SK-N-SH treated with all-trans-retinoic acid at 6 μM for 48 hours (cell line): ENCODE measurements at regions not wholly inside any gene's neighbourhood (a gene's known extent, or its start where the extent isn't known, plus 50 kb on each side); places are given as distances from the start of the nearest gene placed in this dataset.

ENCODE experiments used
- ATAC-seq: fragments of 200-7000 bp; cut with Tn5 transposase; 3 replicates; pipeline ENCODE4 v1.9.1; 2020; ENCODE audit warnings: mild to moderate bottlenecking, moderate library complexity
- ARNTL ChIP-seq: fragments of 450-650 bp; formaldehyde crosslinking; IDR thresholded peaks from 2 replicates; pipeline ENCODE4 v1.5.0; 2020; ENCODE audit warnings: low read depth, mild to moderate bottlenecking, moderate library complexity, borderline replicate concordance
- BACH2 ChIP-seq: fragments of 250-450 bp; sonication (Bioruptor Pico); IDR thresholded peaks from 2 replicates; pipeline ENCODE4 v1.9.0; 2021; ENCODE audit warnings: mild to moderate bottlenecking, borderline replicate concordance
- CSDC2 ChIP-seq: fragments of 250-450 bp; sonication (Bioruptor Pico); IDR thresholded peaks from 2 replicates; pipeline ENCODE4 v1.5.0; 2020; ENCODE audit warnings: mild to moderate bottlenecking, moderate library complexity
- CSRNP3 ChIP-seq: fragments of 250-450 bp; sonication (Bioruptor Pico); IDR thresholded peaks from 2 replicates; pipeline ENCODE4 v1.5.1; 2021; ENCODE audit warnings: mild to moderate bottlenecking, moderate library complexity
- GLIS3 ChIP-seq: fragments of 250-450 bp; sonication (Bioruptor Pico); IDR thresholded peaks from 2 replicates; pipeline ENCODE4 v1.5.0; 2020; ENCODE audit warnings: mild to moderate bottlenecking, moderate library complexity
- ISL1 ChIP-seq: fragments of 250-450 bp; sonication (Bioruptor Pico); IDR thresholded peaks from 2 replicates; pipeline ENCODE4 v2.1.2; 2022; ENCODE audit warnings: mild to moderate bottlenecking, moderate library complexity
- OSR1 ChIP-seq: fragments of 250-450 bp; sonication (Bioruptor Pico); IDR thresholded peaks from 2 replicates; pipeline ENCODE4 v1.8.0; 2022; ENCODE audit warnings: moderate library complexity, mild to moderate bottlenecking, inconsistent platforms
- POU6F1 ChIP-seq: fragments of 250-450 bp; sonication (Bioruptor Pico); IDR thresholded peaks from 2 replicates; pipeline ENCODE4 v1.8.0; 2021; ENCODE audit warnings: low read depth, mild to moderate bottlenecking, moderate library complexity, borderline replicate concordance
- PPARA ChIP-seq: fragments of 250-450 bp; sonication (Bioruptor Pico); IDR thresholded peaks from 2 replicates; pipeline ENCODE4 v1.5.0; 2020; ENCODE audit warnings: mild to moderate bottlenecking, borderline replicate concordance
- RARB ChIP-seq: fragments of 250-450 bp; sonication (Bioruptor Pico); IDR thresholded peaks from 2 replicates; pipeline ENCODE4 v1.8.0; 2021; ENCODE audit warnings: mild to moderate bottlenecking, moderate library complexity
- SNAI2 ChIP-seq: fragments of 250-450 bp; sonication (Bioruptor Pico); IDR thresholded peaks from 2 replicates; pipeline ENCODE4 v1.5.0; 2020; ENCODE audit warnings: mild to moderate bottlenecking, moderate library complexity
- TCF4 ChIP-seq: fragments of 250-450 bp; sonication (Bioruptor Pico); IDR thresholded peaks from 2 replicates; pipeline ENCODE4 v1.8.0; 2021; ENCODE audit warnings: mild to moderate bottlenecking, moderate library complexity, borderline replicate concordance
- TSHZ2 ChIP-seq: fragments of 250-450 bp; sonication (Bioruptor Pico); IDR thresholded peaks from 2 replicates; pipeline ENCODE4 v1.5.0; 2020; ENCODE audit warnings: mild to moderate bottlenecking, moderate library complexity
- ZC3H10 ChIP-seq: fragments of 250-450 bp; sonication (Bioruptor Pico); IDR thresholded peaks from 2 replicates; pipeline ENCODE4 v1.5.1; 2021; ENCODE audit warnings: mild to moderate bottlenecking, moderate library complexity
- ZFP3 ChIP-seq: fragments of 250-450 bp; sonication (Bioruptor Pico); IDR thresholded peaks from 2 replicates; pipeline ENCODE4 v1.5.0; 2020; ENCODE audit warnings: mild to moderate bottlenecking, moderate library complexity
- ZFP30 ChIP-seq: fragments of 450-650 bp; formaldehyde crosslinking; IDR thresholded peaks from 2 replicates; pipeline ENCODE4 v1.5.0; 2022; ENCODE audit warnings: mild to moderate bottlenecking, moderate library complexity
- ZNF565 ChIP-seq: fragments of 450-650 bp; formaldehyde crosslinking; conservative IDR thresholded peaks from 2 replicates; pipeline ENCODE4 v1.5.0; 2020; ENCODE audit warnings: low read depth, mild to moderate bottlenecking, moderate library complexity
- ZNF8 ChIP-seq: fragments of 450-650 bp; formaldehyde crosslinking; IDR thresholded peaks from 2 replicates; pipeline ENCODE4 v1.5.0; 2020; ENCODE audit warnings: mild to moderate bottlenecking, moderate library complexity

GRCh38 chr4:53793096-53793495 lies 201.8 kb upstream of the LNX1 start:
- TF ChIP-seq OSR1 (CRISPR knock-in tag) (no peak), ZNF8 (no peak), TSHZ2 (no peak)
- ATAC-seq = no peak

GRCh38 chr4:53790286-53790685 lies 199.0 kb upstream of the LNX1 start:
- no peak for TF ChIP-seq PPARA (CRISPR knock-in tag)
- TF ChIP-seq TSHZ2 = no peak
- no peak for TF ChIP-seq ZNF8
- TF ChIP-seq OSR1 (CRISPR knock-in tag) = no peak
- TF ChIP-seq ZFP3 = no peak
- no peak for TF ChIP-seq CSDC2 (CRISPR knock-in tag)
- TF ChIP-seq BACH2 (CRISPR knock-in tag) = no peak
- no peak for TF ChIP-seq SNAI2 (CRISPR knock-in tag)
- TF ChIP-seq GLIS3 (CRISPR knock-in tag) = no peak
- no peak for TF ChIP-seq ARNTL
- no peak for TF ChIP-seq RARB (CRISPR knock-in tag)
- no peak for TF ChIP-seq POU6F1
- no peak for TF ChIP-seq ZNF565
- TF ChIP-seq TCF4 (CRISPR knock-in tag) = no peak
- no peak for TF ChIP-seq ISL1 (CRISPR knock-in tag)
- no peak for ATAC-seq

- TF ChIP-seq CSDC2 (CRISPR knock-in tag) = no peak
- no peak for TF ChIP-seq TSHZ2
- TF ChIP-seq ZFP3 = no peak
- TF ChIP-seq ZFP30 (CRISPR knock-in tag) = no peak
- no peak for TF ChIP-seq GLIS3 (CRISPR knock-in tag)
- no peak for TF ChIP-seq ZNF565
- TF ChIP-seq PPARA (CRISPR knock-in tag) = no peak
- no peak for TF ChIP-seq ARNTL
- TF ChIP-seq OSR1 (CRISPR knock-in tag) = no peak
- TF ChIP-seq SNAI2 (CRISPR knock-in tag) = no peak
- no peak for ATAC-seq
These were observed 197.3 kb upstream of the LNX1 start for GRCh38 chr4:53788621-53789020.

GRCh38 chr4:53788011-53788410 lies 196.7 kb upstream of the LNX1 start:
- TF ChIP-seq TCF4 (CRISPR knock-in tag) (no peak), OSR1 (CRISPR knock-in tag) (no peak)
- ATAC-seq = no peak

GRCh38 chr4:53786632-53787031 lies 195.3 kb upstream of the LNX1 start:
- no peak for ATAC-seq

More at GRCh38 chr4:53786632-53787031, 195.3 kb upstream of the LNX1 start:
- TF ChIP-seq PPARA (CRISPR knock-in tag) (no peak), ZFP30 (CRISPR knock-in tag) (no peak), CSDC2 (CRISPR knock-in tag) (no peak), ZNF565 (no peak), OSR1 (CRISPR knock-in tag) (no peak), ZC3H10 (CRISPR knock-in tag) (no peak), GLIS3 (CRISPR knock-in tag) (no peak), TCF4 (CRISPR knock-in tag) (no peak), CSRNP3 (no peak), ARNTL (no peak)
